HG03521 (cell line): ENCODE measurements at regions not wholly inside any gene's neighbourhood (a gene's known extent, or its start where the extent isn't known, plus 50 kb on each side); places are given as distances from the start of the nearest gene placed in this dataset.
"Not testable (repeated sequence)": the region's sequence is repeated elsewhere in the genome, so short reads cannot be mapped to it uniquely, and the experiment has no call there.

ENCODE experiments used
- ATAC-seq: cut with Tn5 transposase; IDR thresholded peaks from one replicate; pipeline ENCODE4 v1.9.1; 2021; ENCODE audit warnings: mild to moderate bottlenecking, moderate library complexity; ENCODE audit not compliant: unreplicated experiment

GRCh38 chr5:128791312-128791711 lies 174.0 kb upstream of the SLC27A6 start:
- ATAC-seq: no peak

GRCh38 chr5:128796506-128796905 lies 168.8 kb upstream of the SLC27A6 start:
- ATAC-seq: no peak

GRCh38 chr5:128798871-128799270 lies 166.4 kb upstream of the SLC27A6 start:
- no peak for ATAC-seq

GRCh38 chr5:128799945-128800344 lies 165.3 kb upstream of the SLC27A6 start:
- no peak for ATAC-seq

GRCh38 chr5:128800377-128800776 lies 164.9 kb upstream of the SLC27A6 start:
- ATAC-seq: no peak

- no peak for ATAC-seq
These were observed 151.8 kb upstream of the SLC27A6 start for GRCh38 chr5:128813317-128814070.

GRCh38 chr5:128815201-128815600 lies 150.1 kb upstream of the SLC27A6 start:
- no peak for ATAC-seq

GRCh38 chr5:128825826-128826225 lies 139.5 kb upstream of the SLC27A6 start:
- no peak for ATAC-seq

GRCh38 chr5:128826275-128826674 lies 139.0 kb upstream of the SLC27A6 start:
- ATAC-seq: no peak

GRCh38 chr5:128836571-128836970 lies 128.7 kb upstream of the SLC27A6 start:
- ATAC-seq: no peak

GRCh38 chr5:128838623-128839022 lies 126.7 kb upstream of the SLC27A6 start:
- no peak for ATAC-seq

GRCh38 chr5:128842241-128842640 lies 123.0 kb upstream of the SLC27A6 start:
- no peak for ATAC-seq

GRCh38 chr5:128844354-128844923 lies 120.8 kb upstream of the SLC27A6 start:
- no peak for ATAC-seq

- ATAC-seq: no peak
These were observed 115.2 kb upstream of the SLC27A6 start for GRCh38 chr5:128850049-128850448.

- no peak for ATAC-seq
These were observed 110.4 kb upstream of the SLC27A6 start for GRCh38 chr5:128854931-128855330.

- ATAC-seq: no peak
These were observed 108.1 kb upstream of the SLC27A6 start for GRCh38 chr5:128857076-128857677.

GRCh38 chr5:128858995-128859394 lies 106.3 kb upstream of the SLC27A6 start:
- no peak for ATAC-seq

GRCh38 chr5:128861155-128861554 lies 104.1 kb upstream of the SLC27A6 start:
- ATAC-seq: not testable (repeated sequence)

- ATAC-seq: no peak
These were observed 95.3 kb upstream of the SLC27A6 start for GRCh38 chr5:128869970-128870369.

- no peak for ATAC-seq
These were observed 94.9 kb upstream of the SLC27A6 start for GRCh38 chr5:128870373-128870772.

GRCh38 chr5:128870923-128871322 lies 94.4 kb upstream of the SLC27A6 start:
- ATAC-seq: no peak
